GM23338 (cell line): ENCODE measurements at regions not wholly inside any gene's neighbourhood (a gene's known extent, or its start where the extent isn't known, plus 50 kb on each side); places are given as distances from the start of the nearest gene placed in this dataset.

Experiments used
- CREB1 ChIP-seq: fragments of 250-450 bp; sonication (Bioruptor Pico); IDR thresholded peaks from 2 replicates; pipeline ENCODE4 v1.5.0; 2020; ENCODE audit warnings: low read depth, mild to moderate bottlenecking, moderate library complexity
- CTCF ChIP-seq, 2 experiments: fragments of 200-600 bp in 1 of 2; sonication (generic) in 1 of 2; conservative IDR thresholded peaks; 2 replicates each; pipeline versions ENCODE4 v1.5.1 to v1.6.1; 2016 to 2017; ENCODE audit warnings: antibody characterized with exemption in 2 of 2, low read depth in 2 of 2, mild to moderate bottlenecking in 2 of 2, moderate library complexity in 1 of 2
- EZH2 ChIP-seq: fragments of 200-600 bp; sonication (generic); IDR thresholded peaks from one replicate; pipeline ENCODE4 v1.8.0; 2017; ENCODE audit warnings: antibody characterized with exemption, mild to moderate bottlenecking, low read depth; ENCODE audit not compliant: unreplicated experiment
- JUNB ChIP-seq: IDR thresholded peaks from one replicate; pipeline ENCODE4 v1.6.1; 2016; ENCODE audit warnings: antibody characterized with exemption; ENCODE audit not compliant: unreplicated experiment
- POLR2AphosphoS5 ChIP-seq: IDR thresholded peaks from 2 replicates; pipeline ENCODE4 v1.6.1; 2016; ENCODE audit warnings: antibody characterized with exemption, low read depth
- REST ChIP-seq: IDR thresholded peaks from one replicate; pipeline ENCODE4 v1.6.1; 2018; ENCODE audit warnings: antibody characterized with exemption; ENCODE audit not compliant: unreplicated experiment
- STAT1 ChIP-seq: IDR thresholded peaks from one replicate; pipeline ENCODE4 v1.6.1; 2016; ENCODE audit warnings: antibody characterized with exemption; ENCODE audit not compliant: unreplicated experiment
- ZNF462 ChIP-seq: fragments of 250-450 bp; sonication (Bioruptor Pico); IDR thresholded peaks from 2 replicates; pipeline ENCODE4 v1.5.0; 2020; ENCODE audit warnings: mild to moderate bottlenecking, moderate library complexity

- TF ChIP-seq POLR2AphosphoS5 (no peak), REST (no peak), CTCF (conservative IDR thresholded peaks at IDR 0.05; ENCODE audit: low read depth in 2 of 2) (no peak), ZNF462 (CRISPR knock-in tag) (no peak), JUNB (no peak), EZH2 (no peak), CREB1 (CRISPR knock-in tag) (no peak), STAT1 (no peak)
Measured at GRCh38 chr6:146902846-146903245, 301.4 kb upstream of the STXBP5 start.
